ENCODE measurements at regions not wholly inside any gene's neighbourhood (a gene's known extent, or its start where the extent isn't known, plus 50 kb on each side); places are given as distances from the start of the nearest gene placed in this dataset.

DNA sequence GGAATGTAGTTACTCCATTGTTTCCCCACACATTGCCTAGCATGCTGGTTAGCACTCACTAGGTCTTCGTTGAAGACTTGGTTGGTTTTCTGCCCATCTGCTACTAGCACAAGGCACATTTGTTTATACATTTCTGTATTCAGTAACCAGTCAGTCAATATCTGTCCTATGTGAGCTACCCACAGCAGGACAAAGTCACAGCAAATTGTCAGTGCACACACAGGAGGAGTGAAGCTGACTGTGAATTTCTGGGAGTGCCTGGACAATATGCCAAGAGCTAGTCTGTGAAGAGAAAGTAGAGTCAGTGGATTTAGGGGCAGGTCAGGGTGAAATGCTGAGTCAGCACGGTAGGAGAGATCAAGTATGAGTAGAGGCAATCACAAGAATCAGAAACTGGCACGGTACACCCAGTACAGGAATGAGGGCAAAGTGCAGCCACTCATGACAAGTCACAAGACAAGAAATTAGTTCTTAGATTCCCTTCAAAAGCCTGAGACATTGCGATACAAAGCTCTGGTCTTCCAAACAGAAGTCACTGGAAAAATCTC lies 1049.8 kb upstream of the POU3F4 start:
- Histone ChIP-seq H2AFZ (ENCODE audit: low read depth, low read length) (no peak overlapping the region), H3K9ac (ENCODE audit: insufficient read depth in 1 of 2, low read depth in 2 of 2, low read length in 2 of 2) (no peak overlapping the region), H3K27me3 (ENCODE audit: control insufficient read depth in 2 of 2, insufficient read depth in 2 of 2, low read length in 2 of 2) (no peaks in the 10 kb centered on the region), H3K4me2 (ENCODE audit: insufficient read depth, low read length) (no peak overlapping the region), H3K27ac (ENCODE audit: extremely low read depth, low read depth, low read length) (no peak overlapping the region), H3K9me1 (ENCODE audit: control insufficient read depth, insufficient read depth, low read length) (no peaks in the 10 kb centered on the region), H3K4me3 (no peak overlapping the region), H3K4me1 (replicated peaks in 1 of 2; ENCODE audit: control insufficient read depth in 2 of 2, insufficient read depth in 2 of 2, low read length in 2 of 2) (no peaks in the 10 kb centered on the region), H3K36me3 (ENCODE audit: control insufficient read depth, insufficient read depth, low read length) (no peaks in the 10 kb centered on the region), H3K9me3 (replicated peaks; ENCODE audit: control insufficient read depth, insufficient read depth, low read depth, low read length) (no peaks in the 10 kb centered on the region), H4K20me1 (replicated peaks; ENCODE audit: control insufficient read depth, insufficient read depth, low read length) (no peaks in the 10 kb centered on the region), H3K79me2 (ENCODE audit: control insufficient read depth, insufficient read depth, low read length) (no peaks in the 10 kb centered on the region)
- no peak for DNase-seq (ENCODE audit: extremely low read depth in 1 of 4, low spot score in 3 of 4)
- no peak for ATAC-seq
- 2% methylated on average over 4 of the region's 4 CpGs for WGBS (ENCODE audit: insufficient coverage, low coverage, missing lambda C conversion rate)
- BruUV-seq (replicated peaks), result no TSS peak
- intact Hi-C loops (cut with micrococcal nuclease), result no loop called here
- no peak for FAIRE-seq
- POLR2A ChIA-PET, result no interaction called here
- in situ Hi-C loops (cut with MboI), result no loop called here
- TF ChIP-seq RNF2 (IDR thresholded peaks at IDR 0.05) (no peak), MAFK (IDR thresholded peaks at IDR 0.05; ENCODE audit: low read length) (peak; percentile 86), NFATC3 (IDR thresholded peaks at IDR 0.05) (no peak), MAFF (IDR thresholded peaks at IDR 0.05; ENCODE audit: low read length) (peak; percentile 75), ZNF316 (IDR thresholded peaks at IDR 0.05) (peak; percentile 52; the same call in 1 of the 2 replicates), C11orf30 (IDR thresholded peaks at IDR 0.05; ENCODE audit: low read depth) (peak; percentile 54; the same call in 1 of the 2 replicates), GATA2 (CRISPR knock-in tag; IDR thresholded peaks at IDR 0.05) (no peak), MYC (IDR thresholded peaks at IDR 0.05; ENCODE audit: low read depth, low read length) (no peak), MYC (CRISPR knock-in tag; IDR thresholded peaks at IDR 0.05; ENCODE audit: borderline replicate concordance, low read depth) (no peak), MAFG (tag; conservative IDR thresholded peaks at IDR 0.05) (peak; percentile 56), NONO (IDR thresholded peaks at IDR 0.05; ENCODE audit: low read depth in 2 of 2, low read length in 1 of 2) (no peak), RBFOX2 (IDR thresholded peaks at IDR 0.05; ENCODE audit: low read depth, low read length) (no peak), MYNN (IDR thresholded peaks at IDR 0.05) (no peak), MYNN (CRISPR knock-in tag; IDR thresholded peaks at IDR 0.05) (no peak), PRMT5 (CRISPR knock-in tag; IDR thresholded peaks at IDR 0.05) (no peak), SMAD1 (IDR thresholded peaks at IDR 0.05; ENCODE audit: low read depth, low read length, partially characterized antibody) (no peak)
- TF ChIP-seq, protein P1, sequence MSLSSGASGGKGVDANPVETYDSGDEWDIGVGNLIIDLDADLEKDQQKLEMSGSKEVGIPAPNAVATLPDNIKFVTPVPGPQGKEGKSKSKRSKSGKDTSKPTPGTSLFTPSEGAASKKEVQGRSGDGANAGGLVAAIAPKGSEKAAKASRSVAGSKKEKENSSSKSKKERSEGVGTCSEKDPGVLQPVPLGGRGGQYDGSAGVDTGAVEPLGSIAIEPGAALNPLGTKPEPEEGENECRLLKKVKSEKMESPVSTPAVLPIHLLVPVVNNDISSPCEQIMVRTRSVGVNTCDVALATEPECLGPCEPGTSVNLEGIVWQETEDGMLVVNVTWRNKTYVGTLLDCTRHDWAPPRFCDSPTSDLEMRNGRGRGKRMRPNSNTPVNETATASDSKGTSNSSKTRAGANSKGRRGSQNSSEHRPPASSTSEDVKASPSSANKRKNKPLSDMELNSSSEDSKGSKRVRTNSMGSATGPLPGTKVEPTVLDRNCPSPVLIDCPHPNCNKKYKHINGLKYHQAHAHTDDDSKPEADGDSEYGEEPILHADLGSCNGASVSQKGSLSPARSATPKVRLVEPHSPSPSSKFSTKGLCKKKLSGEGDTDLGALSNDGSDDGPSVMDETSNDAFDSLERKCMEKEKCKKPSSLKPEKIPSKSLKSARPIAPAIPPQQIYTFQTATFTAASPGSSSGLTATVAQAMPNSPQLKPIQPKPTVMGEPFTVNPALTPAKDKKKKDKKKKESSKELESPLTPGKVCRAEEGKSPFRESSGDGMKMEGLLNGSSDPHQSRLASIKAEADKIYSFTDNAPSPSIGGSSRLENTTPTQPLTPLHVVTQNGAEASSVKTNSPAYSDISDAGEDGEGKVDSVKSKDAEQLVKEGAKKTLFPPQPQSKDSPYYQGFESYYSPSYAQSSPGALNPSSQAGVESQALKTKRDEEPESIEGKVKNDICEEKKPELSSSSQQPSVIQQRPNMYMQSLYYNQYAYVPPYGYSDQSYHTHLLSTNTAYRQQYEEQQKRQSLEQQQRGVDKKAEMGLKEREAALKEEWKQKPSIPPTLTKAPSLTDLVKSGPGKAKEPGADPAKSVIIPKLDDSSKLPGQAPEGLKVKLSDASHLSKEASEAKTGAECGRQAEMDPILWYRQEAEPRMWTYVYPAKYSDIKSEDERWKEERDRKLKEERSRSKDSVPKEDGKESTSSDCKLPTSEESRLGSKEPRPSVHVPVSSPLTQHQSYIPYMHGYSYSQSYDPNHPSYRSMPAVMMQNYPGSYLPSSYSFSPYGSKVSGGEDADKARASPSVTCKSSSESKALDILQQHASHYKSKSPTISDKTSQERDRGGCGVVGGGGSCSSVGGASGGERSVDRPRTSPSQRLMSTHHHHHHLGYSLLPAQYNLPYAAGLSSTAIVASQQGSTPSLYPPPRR (CRISPR knock-in tag; IDR thresholded peaks at IDR 0.05; ENCODE audit: borderline replicate concordance), result no peak
- TF ChIP-seq, protein P2, sequence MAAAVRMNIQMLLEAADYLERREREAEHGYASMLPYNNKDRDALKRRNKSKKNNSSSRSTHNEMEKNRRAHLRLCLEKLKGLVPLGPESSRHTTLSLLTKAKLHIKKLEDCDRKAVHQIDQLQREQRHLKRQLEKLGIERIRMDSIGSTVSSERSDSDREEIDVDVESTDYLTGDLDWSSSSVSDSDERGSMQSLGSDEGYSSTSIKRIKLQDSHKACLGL (CRISPR knock-in tag; IDR thresholded peaks at IDR 0.05; ENCODE audit: borderline replicate concordance, poor library complexity, severe bottlenecking), result no peak
- CTCF ChIA-PET (ENCODE audit: low intra/inter-chr PET ratio), result no interaction called here
